Hematopoietic multipotent progenitor cell treated with erythropoietin and hydrocortisone succinate and interleukin-3 and kit ligand, for 17 days (in vitro differentiated cells): ENCODE measurements at regions not wholly inside any gene's neighbourhood (a gene's known extent, or its start where the extent isn't known, plus 50 kb on each side); places are given as distances from the start of the nearest gene placed in this dataset.

Experiments used
- DNase-seq: peaks from one replicate; pipeline ENCODE4 v3.0.0-alpha.2; 2015; ENCODE audit warnings: low spot score

DNA sequence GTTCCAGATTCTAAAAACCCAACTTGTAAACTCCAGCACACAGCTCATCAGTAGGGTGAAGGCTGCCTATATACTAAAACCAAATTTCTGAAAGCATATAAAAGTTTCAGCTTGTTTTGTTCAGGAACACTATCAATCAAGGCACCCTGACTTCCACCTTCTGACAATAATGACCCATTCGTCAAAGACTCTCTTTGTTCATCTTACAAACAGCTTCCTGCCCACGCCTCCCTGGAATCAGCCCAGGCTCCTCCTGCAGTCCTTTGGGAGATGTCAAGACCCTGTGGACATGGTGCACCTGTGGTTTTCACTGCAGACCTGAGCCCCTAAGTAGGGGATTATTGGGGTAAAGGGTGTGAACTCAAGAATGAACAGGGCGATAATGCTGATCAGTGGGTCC is 178.9 kb upstream of the CAMK1G start:
- no peak for DNase-seq

DNA sequence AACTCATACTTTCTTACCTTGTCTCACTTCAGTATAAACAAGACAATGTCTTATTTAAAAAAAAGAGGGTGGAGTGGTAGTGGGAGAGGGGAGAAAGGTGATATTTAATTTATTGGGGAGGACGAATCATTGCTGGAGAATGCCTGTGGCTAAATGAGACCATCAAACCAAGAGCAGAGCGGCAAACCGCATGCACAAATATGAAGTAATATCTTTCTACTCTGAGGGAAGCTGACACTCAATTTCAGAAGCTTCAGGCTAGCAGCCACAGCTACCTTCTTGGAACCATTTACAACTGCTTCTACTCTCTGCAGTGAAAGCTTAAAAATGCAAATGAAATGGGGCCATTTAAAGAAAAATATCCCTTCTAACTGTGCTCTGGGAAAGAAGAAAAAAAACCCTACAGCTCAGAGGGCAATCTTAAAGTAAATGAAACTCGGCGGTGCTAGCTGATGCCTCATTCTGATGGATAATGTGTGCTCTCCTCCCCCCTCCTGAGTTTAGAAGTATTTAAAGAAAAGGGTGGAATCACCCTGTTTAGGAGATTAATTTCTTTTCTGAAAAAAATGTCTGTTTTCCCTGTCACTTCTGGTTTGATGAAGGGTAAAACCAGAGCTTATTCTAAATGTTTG is 178.2 kb upstream of the CAMK1G start:
- DNase-seq: no peak

DNA sequence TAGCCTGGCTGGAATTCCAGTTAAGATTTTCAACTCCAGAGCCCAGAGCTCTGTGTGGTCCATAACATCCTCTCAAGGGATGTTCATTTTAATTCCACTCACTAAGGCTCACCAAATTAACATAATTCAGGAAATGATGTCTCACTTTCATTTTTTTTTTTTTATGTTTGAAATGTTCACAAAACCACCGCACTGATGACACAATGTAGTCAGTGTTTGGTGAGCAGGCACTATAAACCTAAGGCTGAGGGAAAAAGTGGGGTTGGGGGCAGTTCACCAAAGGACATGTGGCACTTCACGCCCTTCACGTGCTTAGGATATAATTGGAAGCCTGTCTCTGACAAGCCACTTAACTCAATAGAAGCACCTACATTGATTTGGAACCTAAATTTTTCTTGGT is 177.3 kb upstream of the CAMK1G start:
- no peak for DNase-seq

DNA sequence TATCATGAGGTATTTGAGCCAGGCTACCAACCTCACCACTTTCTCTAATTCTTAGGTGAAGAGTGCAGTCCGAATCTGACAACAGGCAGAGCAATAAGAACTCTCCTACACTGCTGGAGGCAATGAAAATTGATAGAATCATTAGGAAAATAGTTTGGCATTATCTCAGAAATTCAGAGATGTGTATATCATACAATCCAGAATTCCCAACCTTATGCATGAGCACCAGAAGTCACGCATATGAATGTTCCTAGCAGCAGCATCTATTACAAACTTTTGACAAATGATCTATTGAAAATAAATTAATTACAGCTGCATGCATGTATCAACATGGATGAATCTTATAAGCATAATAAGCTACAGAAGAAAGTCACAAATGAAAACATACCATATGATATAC is 176.9 kb upstream of the CAMK1G start:
- DNase-seq: no peak

DNA sequence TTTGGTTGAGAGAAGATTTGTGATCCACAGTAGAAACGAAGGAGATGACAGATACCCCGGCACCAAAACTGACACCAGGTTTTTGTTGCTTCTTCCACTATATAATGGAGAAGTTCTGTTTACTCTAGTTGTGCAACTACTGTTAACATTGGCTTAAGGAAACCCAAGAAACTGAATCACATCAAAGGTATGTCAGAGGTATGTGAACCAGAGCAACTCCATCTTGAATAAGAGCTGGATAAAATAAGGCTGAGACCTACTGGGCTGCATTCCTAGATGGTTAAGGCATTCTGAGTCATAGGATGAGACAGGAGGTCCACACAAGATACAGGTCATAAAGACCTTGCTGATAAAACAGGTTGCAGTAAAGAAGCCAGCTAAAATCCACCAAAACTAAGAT is 173.7 kb upstream of the CAMK1G start:
- DNase-seq: no peak

DNA sequence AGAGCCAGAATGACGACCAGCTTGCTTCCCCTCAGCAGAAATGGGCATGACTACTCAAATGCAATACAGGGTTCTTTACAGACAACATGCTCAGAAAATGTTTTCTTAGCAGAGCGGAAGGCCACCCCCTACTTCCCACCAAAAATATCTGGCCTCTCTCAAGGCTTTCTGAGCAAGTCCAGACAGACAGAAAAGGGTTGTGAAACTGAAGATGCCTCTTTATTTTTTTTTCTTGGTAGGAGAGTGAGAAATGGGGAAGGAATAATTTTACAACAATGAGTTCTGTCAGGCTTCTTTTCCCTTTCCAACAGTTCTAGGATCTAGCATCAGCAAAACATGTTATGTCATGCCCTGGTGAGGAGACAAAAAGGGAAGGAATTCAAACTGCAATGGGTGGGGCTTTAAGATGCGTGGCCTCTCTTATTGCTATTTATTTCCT is 172.0 kb upstream of the CAMK1G start:
- no peak for DNase-seq

DNA sequence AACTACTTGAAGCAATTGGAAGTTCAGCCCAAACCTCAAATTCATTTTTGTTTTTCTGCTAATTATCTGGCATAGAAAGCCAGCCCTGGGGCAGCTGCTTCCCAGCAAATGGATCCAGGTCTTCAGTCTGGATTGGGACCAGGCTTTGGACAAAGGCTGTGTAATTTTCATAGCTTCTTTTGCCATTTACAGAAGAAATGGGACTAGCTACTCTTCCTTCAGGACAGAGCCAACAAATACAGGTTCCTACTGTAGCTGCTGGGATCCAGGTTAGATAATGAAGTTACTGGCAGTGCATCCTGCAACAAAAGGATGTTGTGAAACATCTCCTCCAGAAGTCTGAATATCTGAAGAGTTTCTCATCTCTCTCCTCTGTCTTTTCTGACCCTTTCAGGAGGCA is 171.5 kb upstream of the CAMK1G start:
- DNase-seq: no peak

DNA sequence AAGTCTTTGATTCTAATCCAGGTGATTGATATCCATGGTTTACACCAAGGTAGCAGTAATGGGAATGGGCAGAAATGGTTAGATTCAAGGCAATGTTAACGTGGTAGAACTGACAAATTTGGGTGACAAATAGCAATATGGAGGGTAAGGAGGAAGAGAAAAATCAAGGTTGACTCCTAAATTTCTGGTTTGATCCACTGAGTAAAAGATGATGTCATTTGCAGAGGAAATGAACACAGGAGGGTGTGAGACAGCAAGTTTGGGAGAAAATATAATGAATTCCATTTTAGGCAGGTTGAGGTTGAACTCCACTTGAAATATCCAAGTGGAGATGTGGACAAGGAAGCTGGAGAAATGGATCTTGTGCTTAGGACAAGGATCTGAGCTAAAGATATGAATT is 170.9 kb upstream of the CAMK1G start:
- no peak for DNase-seq

DNA sequence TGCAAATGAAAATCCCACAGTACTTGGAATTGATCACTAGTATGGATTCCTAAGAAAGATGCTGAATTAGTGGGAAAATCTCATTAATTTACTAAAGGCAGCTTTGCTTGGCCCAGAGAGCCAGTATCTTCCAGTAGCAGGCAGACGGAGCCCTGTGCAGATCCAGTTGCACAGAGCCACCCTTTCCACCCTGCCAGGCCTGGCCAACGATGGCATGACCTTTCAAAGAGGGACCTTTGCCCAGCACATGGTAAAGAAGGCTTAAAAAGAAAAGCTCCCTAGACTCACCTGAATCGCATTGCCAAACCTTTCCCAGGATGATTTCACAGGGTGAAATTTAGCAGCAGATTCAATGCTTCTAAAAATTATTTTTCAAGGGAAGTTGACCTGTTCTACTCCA is 170.5 kb upstream of the CAMK1G start:
- no peak for DNase-seq

DNA sequence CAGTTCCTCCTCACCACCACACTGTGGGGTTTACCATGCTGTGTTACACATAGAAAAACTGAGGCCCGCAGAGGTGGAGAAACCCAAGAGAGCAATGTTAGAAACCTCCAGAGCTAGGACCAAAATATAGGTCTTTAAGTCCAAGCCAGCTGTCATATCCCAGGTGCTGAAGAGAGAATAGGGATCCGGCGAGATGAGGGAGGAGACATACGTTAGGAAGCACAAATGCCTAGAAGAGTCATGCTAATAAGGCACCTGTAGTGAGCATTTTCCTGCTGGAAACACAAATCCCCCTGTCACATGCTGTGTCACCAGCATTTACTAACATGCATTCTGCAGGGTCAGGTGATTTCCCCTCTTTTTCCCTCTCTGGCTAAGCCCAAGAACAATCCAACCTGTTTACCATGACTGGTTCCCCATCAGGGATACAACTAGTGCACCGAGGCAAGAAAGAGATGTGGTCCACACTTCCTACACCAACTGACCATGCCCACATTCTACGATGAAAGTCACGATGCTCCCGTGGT is 168.6 kb upstream of the CAMK1G start:
- no peak for DNase-seq

DNA sequence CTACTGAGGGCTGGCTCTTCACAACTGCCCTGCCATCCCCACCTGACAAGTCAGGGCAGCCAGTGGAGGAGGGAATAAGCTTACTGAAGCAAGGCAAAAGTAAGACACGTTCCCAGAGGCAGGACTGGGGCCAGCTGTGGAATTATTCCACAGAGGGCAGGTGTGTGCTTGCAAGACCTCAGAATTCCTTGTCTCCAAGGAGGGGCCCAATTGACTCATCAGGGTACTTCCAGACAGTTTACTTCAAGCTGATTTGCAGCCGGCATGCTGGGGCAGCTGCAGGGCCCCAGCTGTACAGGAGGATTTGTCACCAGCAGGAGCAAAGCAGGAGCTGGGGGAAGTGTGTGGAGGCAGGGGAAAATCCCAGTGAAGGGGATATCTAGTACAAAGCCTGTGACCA is 167.5 kb upstream of the CAMK1G start:
- DNase-seq: no peak

DNA sequence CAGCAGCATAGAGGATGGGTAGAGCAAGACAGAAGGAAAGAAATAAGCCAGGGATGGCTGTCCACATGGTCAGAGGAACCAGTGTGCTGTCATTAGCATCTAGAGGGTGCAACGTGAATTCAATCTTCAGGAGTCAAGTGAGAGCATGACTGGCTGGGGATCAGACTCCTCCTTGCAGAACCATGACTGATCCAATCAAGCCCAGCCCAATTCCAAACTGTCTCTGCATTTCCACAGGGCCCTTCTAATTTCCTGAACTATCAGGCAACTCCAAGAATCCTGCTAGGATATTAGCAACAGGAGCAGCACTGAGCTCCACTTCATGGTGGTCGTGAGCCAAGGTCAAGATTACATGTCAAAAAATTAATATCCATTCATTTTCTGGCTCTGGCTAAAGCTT is 166.8 kb upstream of the CAMK1G start:
- DNase-seq: no peak

DNA sequence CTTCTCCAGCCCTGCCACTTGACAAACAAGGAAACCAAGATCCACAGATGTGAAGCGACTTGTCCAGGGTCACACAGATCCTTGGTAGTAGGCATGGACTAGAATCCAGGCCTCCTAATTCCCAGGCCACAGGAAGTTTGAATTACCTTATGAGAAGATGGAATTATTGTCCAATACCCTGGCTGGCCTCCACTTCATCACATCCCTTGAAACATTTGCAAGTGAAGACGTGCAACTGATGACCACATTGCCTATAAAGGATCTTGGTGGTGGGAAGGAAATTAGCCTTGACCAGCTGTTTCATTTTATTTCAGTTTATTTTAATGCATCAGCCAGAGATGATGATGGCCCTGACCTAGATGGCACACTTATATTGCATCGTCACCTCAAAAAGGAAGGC is 165.8 kb upstream of the CAMK1G start:
- no peak for DNase-seq

DNA sequence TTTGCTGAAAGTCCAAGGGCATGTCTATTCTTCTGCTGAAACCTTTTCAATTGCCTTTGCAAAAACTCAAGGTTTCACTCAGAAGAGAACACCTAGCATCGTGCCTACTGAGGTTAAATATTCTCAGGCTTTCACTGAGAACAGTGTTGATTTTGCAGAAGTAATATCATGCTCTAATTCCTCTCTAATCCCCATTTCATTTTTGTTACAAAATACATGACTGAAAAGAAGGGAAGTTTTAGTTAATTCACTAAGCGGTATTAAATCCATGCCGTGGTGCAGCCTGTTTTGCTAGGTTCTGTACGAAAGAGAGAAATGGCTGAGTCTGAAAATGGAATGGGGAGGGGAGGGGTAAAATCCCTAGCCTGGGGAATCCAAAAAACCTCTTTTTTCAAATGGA is 163.2 kb upstream of the CAMK1G start:
- no peak for DNase-seq

DNA sequence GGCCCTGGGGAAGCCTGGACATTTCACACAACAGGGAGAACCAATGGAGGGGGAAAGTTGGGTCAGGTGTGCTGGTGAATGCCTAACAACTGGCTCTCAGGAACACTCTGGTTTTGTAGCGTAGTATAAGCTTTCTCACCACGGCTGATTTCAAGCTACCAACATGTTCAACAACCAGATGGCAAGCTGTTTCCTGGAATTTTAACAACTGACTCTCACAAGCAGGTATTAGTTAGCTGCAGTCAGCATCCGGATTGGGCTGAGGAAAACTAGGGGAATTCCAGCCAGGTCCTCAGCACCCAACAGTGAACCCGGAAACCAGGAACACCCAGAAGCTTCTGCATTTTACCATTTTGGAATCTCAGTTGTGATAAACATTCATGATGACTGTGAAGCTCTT is 162.3 kb upstream of the CAMK1G start:
- no peak for DNase-seq

DNA sequence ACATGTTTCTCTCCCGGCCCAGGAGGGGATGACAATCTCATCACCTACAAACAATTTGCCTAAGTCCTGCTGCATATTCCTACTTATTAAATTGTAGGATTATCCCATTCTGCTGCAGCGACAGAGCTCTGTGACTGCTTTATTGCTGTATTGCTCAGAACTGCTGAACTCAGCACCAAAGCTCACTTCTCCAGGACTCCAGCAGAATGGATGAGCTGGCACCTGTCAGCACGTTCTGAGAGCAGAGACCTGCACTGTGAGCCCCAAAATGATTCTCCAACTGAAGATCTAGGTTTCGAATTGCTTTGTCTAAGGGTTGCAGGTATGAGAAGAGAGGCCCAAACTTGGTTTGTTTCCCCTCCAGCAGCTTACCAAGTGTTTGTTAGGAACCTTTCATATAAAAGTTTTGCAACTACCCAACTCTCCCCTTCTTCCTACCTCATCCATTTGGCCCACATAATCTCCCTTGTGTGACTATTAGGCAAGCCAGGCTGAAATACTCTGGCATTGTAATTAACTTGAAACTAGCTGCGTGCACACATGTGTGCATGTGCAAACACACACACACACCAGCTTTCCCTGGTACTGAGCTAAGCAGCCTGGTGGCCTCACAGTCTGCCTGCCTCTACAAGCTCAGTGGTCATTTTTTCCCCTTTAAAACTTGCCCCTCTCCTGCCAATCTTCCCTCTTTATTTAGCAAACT is 161.4 kb upstream of the CAMK1G start:
- no peak for DNase-seq

DNA sequence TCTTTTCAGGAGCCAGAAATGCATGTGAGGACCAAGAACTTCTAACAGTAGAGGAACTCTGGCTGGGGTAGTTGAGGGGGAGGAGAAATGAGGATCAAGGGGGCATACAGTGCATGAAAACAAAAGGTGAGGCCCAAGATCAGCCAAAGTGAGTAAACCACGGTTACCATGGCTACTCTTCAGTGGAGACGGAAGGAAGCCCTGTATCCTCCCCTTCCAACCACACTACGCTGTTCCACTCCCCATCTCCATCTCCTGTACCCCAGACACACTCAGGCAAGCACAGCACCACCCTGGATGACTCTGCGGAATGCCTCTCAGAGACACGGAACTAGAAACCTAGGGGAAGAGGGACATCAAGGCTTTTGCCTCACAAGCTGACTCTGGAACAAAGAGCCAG is 157.6 kb upstream of the CAMK1G start:
- no peak for DNase-seq

DNA sequence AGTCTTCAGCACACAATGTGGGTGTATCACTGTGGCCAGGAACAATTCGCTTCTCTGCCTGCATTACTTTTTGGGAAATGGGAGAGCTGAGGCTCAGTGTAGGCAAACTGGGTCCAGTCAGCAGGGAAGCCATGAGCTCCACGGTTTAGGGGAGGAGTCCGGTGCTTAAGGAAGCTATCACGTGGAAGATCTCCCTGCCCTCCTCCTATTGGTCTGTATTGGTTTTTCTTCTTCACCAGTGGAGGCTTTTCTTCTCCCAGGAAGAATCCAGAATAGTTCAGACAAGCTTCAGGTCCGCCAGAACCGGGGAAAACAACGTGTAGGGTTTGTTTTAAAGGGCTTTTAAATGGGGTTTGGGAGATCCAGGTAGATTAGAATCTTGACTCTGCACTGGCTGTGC is 156.2 kb upstream of the CAMK1G start:
- no peak for DNase-seq

DNA sequence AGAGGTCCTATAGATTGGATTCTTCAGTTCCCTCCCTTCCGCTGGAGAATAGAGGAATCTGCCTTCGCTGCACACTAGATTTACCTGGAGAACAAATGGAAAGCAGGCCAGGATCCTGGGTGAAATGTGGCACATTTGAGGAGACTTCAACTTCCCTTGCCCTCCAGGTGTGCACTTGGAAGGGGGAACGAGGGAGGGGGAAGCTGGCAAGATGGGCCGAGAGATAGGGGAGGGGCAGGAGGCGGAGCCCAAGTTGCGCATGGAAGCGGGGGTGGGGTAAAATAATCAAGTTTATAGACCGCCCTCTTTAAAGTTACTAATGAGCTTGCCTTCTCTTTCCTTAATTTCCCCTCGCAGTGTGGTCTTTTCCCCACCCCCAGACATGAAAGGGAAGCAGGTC is 155.7 kb upstream of the CAMK1G start:
- no peak for DNase-seq

DNA sequence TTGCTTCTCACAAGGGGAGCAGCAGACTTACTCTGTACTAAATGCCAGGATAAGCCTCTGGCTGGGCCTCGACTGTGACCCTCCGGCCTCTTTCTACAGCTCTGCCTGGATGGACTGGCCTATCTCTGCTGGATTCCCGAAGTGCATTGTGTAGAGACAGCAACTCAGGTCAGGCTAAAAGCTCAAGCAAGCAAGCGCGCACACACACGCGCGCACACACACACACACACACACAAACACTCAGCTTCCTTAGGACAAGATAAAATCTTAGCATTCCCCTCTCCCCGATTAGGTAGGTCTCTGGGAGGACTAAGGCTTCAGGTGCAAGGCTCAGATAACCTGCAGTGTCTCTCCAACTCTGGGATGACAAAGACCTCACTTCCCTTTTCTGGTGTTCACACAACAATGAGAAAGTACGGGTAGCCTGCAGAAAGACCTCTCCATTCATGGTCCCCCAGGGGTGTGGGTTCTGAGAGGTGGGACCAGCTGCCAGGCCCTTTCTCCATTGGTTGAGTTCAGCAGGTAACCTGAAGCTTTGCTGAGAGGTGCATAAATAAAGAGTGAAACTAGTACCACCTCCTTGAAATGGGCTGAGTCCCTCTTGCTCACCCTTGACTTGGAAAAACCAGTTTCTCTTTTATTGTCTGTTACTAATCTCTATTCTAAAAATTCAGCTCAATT is 155.1 kb upstream of the CAMK1G start:
- DNase-seq: no peak

DNA sequence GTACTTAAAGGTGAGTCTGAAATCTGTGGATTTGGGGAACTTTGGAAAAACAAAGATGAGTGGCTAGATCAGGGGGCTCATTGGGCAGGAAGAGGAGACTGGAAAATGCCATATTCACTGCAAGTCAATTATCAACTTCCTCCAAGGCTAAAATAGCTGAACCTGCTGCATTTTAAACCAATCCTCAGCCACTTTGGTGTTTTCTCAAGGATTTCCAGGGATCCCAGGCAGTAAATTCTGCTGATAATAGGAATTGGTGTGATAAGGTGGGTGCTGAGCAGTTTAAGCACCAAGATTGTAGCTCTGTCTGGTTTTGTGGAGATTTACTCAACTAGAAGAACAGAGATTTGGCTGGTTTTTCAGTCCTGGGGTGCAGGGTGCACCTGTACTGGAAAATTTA is 153.9 kb upstream of the CAMK1G start:
- no peak for DNase-seq

DNA sequence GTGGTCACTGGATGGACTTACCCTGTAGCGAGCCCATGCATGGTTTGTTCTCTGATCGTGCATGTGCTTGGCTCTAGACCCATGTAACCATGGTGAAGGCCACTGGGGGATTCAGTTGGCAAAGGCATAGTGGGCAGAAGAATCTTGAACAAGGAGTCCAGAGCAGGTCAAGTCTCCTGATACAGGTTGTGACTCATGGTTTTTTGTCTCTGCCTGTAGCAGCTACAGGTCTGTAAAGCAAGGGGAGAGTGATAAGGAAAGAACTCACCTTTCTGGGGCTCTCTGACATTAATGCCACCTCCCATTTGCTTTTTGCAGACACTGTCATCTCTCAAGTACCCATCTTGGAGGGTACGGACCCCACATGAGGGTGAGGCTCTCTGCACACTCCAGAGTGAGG is 153.4 kb upstream of the CAMK1G start:
- DNase-seq: no peak

DNA sequence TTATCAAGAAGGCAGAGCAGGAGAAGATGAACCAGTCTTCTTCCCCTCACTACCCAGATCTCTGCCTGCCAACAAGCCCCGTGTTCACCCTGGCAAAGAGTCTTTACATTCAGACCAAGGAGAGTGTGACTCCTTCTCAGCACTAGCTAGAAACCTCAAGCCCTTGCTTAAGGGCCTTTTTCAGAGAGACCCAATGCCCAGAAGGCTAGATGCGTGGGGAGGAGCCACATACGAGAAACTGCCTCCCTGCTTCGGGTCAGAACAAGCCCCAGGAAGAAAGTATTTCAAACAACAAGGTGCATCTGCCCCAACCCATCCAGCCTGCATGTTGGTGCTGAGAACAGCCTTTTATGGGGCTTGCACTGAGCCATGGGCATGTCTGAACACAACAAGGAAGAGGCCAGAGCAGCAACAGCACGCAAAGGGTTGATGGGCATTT is 152.7 kb upstream of the CAMK1G start:
- no peak for DNase-seq
